HG03175 (cell line): ENCODE measurements at regions not wholly inside any gene's neighbourhood (a gene's known extent, or its start where the extent isn't known, plus 50 kb on each side); places are given as distances from the start of the nearest gene placed in this dataset.
"Not testable (repeated sequence)": the region's sequence is repeated elsewhere in the genome, so short reads cannot be mapped to it uniquely, and the experiment has no call there.

Experiments used
- ATAC-seq: cut with Tn5 transposase; IDR thresholded peaks from one replicate; pipeline ENCODE4 v1.9.1; 2021; ENCODE audit warnings: mild to moderate bottlenecking, moderate library complexity; ENCODE audit not compliant: unreplicated experiment

GRCh38 chr16:86949116-86949515 lies 368.1 kb downstream of the C16orf95 start:
- ATAC-seq = no peak

DNA sequence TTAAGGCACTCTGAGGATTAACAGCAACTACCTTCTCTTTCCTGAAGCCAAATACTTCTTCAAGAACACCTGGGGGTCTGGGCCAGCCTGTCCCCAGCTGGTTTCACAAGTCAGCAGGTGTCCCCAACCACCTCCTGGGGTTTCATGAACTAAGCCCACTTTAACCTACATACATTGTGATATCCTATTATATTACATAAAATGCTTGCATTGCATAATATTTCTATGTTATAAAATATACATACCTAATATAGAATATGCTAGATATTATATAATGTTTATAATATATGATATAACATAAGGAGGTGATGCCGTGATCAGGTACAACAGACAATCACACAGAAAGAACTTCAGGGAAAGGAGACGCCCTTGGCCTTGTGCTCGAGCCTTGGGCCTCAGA lies 367.6 kb downstream of the C16orf95 start:
- no peak for ATAC-seq

DNA sequence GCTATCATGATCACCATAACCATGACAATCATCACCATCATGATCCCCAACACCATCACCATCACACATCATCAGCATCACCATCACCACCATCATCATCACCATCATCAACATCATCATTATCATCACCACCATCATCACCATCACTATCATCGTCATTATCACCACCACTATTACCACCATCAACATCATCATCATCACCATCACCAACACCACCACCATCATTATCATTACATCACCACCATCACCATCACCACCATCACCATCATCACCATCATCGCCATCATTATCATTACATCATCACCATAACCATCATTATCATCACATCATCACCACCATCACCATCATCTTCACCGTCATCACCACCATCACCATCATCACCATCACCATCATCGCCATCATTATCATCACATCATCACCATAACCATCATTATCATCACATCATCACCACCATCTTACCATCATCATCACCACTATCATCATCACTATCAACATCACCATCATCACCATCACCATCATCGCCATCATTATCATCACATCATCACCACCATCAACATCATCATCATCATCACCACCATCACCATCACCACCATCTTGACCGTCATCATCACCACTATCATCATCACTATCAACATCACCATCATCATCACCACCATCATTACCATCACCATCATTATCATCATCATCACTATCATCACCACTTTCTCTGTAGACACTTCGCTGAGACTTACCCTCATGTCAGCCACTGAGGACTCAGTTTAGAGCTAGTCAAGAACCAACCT lies 366.0 kb downstream of the C16orf95 start:
- no peak for ATAC-seq

GRCh38 chr16:86951831-86952598 lies 365.2 kb downstream of the C16orf95 start:
- no peak for ATAC-seq

GRCh38 chr16:86952769-86953168 lies 364.4 kb downstream of the C16orf95 start:
- ATAC-seq = no peak

DNA sequence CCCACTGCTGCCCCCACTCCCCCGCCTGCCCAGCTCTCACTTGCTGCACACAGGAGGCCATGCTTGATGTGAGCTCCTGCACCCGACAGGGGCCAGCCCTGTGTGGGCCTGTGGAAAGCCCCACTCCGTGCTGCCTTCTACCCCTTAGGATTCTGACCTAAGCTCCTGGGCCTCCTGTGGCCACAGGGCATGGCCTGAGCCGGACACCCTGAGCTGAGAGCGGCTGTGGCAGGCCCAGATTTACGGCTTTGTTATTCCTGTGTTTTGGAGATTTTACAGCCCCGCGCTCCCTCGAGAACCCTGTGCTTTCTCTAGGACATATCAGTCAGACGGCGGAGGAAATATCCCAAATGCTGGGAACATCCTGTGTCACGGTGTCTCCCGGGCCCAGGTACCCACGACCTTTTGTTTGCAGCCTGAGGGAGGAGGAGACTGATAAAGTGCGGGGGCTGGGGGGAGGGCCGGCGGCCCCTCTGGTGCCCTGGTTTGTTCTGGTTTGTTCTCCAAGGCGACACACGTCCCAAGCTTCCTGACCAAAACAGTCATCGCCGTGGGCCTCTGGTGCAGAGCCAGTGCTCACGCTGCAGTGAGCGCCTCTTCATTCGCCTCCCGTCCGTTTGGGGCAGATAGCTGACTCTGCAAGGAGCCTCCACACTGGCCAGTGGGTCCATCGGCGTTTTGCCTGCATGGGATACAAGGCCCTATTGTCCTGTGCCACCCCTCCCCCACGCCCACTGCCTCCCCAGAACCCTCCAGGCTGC lies 363.4 kb downstream of the C16orf95 start:
- ATAC-seq = no peak

DNA sequence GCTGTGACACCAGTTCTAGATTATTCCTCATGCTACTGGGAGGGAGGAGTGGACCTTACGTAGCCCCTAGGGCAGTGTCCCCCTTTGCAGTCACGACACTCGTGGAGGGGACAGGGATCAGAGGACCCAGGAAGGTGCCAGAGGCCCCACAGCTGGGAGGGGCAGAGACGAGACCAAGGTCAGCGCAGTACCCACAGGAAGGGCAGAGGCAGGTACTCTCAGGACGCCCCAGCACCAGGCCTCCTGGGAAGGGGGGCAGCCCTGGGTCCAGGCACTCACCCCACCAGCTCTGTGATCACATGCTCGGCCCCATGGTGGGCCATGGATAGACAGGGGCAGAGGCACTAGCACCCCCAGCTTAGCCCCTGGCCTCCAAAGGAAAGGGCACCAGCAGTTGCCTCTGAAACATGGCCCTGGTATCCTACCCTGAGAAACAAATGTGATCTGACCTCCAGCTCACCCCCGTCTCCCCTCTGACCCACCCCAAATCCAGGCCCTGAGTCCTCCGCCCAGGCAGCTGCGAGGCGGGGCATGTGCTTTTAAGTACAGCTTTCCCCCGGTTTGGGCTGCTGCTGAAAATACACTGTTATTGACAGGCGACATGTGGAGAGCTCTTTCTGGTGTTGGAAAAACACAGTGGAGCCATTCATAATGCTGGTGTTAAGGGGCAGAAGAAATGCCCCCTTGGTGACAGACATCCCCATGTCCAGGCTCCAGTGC lies 361.9 kb downstream of the C16orf95 start:
- no peak for ATAC-seq

- no peak for ATAC-seq
These were observed 360.8 kb downstream of the C16orf95 start for GRCh38 chr16:86956437-86956836.

DNA sequence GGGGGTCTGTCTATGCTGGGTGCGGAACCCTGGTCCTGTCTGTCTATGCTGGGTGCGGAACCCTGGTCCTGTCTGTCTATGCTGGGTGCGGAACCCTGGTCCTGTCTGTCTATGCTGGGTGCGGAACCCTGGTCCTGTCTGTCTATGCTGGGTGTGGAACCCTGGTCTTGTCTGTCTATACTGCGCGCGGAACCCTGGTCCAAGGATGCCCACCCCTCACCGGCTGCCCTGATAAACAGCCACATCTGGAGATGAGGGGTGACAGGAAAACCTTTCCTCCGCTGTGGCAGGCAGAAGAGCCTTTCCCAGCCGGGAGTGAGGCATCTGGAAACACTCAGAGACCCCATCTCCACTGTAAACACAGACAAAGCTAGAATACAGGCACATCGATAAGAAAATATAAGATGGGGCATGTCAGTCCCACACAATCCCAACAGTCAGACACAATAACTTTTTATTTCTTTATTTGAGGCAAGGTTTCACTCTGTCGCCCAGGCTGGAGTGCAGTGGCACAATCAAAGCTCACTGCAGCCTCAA lies 359.5 kb downstream of the C16orf95 start:
- ATAC-seq = not testable (repeated sequence)

- ATAC-seq = no peak
These were observed 358.8 kb downstream of the C16orf95 start for GRCh38 chr16:86958423-86958822.

- no peak for ATAC-seq
These were observed 358.0 kb downstream of the C16orf95 start for GRCh38 chr16:86959091-86959651.

DNA sequence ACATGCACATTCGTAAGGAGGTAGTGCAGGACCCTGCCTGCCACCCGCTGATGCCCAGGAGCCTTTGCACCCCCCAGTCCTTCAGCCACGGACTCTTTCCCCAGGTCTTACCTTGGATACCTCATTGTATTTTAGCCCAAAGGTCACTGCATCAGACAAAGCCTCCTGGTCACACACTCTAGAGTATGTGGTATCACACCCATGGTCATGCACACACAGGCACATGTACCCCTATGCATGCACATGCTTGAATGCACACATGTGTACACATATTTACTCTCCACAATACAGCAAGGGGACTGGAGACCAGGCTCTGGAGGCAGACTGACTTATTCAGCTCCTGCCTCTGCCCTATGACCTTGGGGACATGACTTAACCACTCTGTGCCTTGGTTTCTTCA lies 357.5 kb downstream of the C16orf95 start:
- ATAC-seq = no peak

DNA sequence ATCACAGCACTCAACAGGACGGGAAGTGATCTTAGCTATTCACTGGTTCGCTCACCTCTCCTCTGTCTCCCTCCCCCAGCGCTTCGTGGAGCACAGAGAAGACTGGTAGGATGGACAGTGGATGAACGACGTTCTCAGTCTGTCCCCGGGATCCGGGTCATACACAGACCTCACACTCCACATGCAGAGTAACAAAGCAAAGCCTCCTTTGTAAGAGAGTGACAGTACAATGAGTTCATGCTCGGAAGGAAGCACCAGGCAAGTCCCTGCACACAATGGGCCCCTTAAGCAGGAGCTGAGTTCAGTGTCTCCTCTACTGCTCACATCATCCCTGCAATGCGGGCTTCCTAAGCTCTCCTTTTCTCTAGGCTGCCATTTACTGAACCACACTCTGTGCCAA lies 356.9 kb downstream of the C16orf95 start:
- no peak for ATAC-seq

GRCh38 chr16:86961171-86961601 lies 356.0 kb downstream of the C16orf95 start:
- no peak for ATAC-seq

GRCh38 chr16:86962259-86962658 lies 354.9 kb downstream of the C16orf95 start:
- ATAC-seq = no peak

DNA sequence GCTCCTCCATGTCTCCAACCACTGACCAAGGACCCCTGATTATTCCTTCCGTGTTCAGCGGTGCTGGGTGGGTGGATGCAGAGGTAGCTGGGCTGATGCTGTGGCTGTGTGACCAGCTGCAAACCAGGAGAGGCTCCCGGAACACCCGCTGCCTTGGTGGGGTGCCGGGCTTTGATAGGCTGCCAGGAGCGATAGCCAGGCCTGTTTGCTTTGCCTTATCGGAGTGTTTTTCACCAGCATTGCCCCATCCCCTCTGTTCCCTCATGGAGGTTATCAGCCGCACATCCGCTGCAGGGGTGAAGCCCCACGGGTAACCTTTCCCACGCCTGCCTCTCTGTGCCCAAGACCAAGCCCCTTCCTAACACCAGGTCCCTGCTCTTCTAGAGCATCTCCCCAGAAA lies 354.3 kb downstream of the C16orf95 start:
- no peak for ATAC-seq

DNA sequence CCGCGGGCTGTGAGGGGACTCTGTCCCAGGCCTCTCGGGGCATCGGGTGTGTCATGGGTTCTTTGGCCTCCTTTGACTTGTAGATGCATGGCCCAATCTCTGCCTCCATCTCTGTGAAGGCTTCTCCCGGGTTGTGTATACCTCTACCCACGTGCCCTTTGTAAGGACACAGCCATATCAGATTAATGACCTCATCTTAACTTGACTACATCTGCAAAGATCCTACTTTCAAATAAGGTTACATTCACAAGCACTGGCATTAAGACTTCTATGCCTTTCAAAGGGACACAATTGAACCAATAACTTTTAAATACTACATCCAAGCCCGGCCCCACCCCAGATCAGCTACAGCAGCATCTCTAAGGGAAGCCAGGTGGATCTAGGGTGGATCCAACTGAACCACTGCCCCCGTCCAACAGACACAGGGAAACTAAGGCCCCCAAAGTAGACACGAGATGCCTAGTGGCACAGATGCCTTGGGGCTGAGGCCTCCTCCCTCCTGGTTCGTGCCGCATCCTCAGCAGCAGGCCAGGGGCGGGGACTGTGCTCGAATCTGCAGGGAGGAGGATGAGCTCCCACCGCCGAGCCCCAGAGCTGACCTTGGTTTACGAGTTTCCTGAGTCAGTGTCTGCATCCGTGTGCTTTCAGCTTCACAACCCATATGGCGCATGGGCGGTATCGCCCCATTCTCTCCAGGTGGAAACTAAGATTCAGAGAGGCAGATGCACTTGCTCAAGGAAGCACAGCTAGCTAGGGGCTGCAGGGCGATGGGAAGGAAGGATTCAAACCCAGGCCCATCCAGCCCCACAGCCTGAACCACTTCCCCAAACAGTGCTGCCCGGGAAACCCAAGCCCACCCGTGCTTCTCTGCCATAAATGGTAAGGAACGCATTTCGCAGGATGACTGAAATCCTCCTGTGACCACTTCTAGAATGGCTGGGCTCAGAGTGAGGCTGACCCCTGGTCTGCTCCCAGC lies 353.3 kb downstream of the C16orf95 start:
- no peak for ATAC-seq

GRCh38 chr16:86964796-86965241 lies 352.4 kb downstream of the C16orf95 start:
- ATAC-seq = no peak

DNA sequence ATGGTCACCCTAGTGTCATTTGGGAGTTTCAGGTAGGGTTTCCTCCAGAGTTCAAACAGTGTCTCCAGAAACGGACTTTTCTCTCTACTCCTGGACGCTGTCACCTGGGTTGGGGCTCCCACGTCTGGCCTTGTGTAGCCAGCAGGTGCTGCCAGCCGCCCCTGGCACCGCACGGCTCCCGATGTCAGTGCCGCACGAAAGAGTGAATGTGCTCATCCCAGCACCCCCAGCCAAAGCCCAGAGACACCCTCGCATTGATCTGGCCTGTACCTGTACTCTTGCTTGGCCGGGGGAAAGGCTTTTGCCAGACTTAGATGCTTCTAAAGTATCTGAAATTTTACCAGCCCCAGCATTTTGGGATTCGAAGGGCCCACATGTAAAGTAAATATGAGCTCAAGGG lies 351.9 kb downstream of the C16orf95 start:
- ATAC-seq = no peak
